HepG2 (cell line): ENCODE measurements at regions not wholly inside any gene's neighbourhood (a gene's known extent, or its start where the extent isn't known, plus 50 kb on each side); places are given as distances from the start of the nearest gene placed in this dataset.

Experiments used
- ATAC-seq: fragments of 200-7000 bp; cut with Tn5 transposase; 3 replicates; pipeline ENCODE4 v1.9.1; 2020; ENCODE audit warnings: mild to moderate bottlenecking, moderate library complexity
- BruUV-seq: library from RNA; stranded (reverse); fragments of 400-500 nt; replicated peaks from 2 replicates; lab custom pipeline; 2021; lab: Mats Ljungman, UMichigan
- CTCF ChIA-PET: fragments of 300-600 bp; formaldehyde crosslinking; extraction: SDS; loops from one replicate; lab custom pipeline; 2021; ENCODE audit warnings: low total read pairs, inconsistent platforms, low intra/inter-chr PET ratio; lab: Yijun Ruan, JAX
- POLR2A ChIA-PET: fragments of 350-600 bp; sonication (Branson Sonifier 250); formaldehyde crosslinking; loops from one replicate; lab custom pipeline; 2020; ENCODE audit warnings: antibody characterized with exemption, inconsistent platforms; lab: Yijun Ruan, JAX
- DNase-seq: peaks from one replicate; pipeline ENCODE4 v3.0.0-alpha.2; 2015; ENCODE audit warnings: low spot score
- FAIRE-seq: peaks from 3 replicates; lab custom pipeline; 2011; peaks lifted over from hg19 to GRCh38; lab: Jason Lieb, UNC
- H2AFZ ChIP-seq: one replicate; pipeline ENCODE4 v1.6.1; 2011; ENCODE audit warnings: low read length, inconsistent platforms
- H3K27ac ChIP-seq: fragments of 300-600 bp; 3 replicates; pipeline ENCODE4 v1.8.0; 2011; ENCODE audit warnings: mixed run types, mild to moderate bottlenecking, mixed read lengths, low read length, inconsistent platforms; ENCODE audit not compliant: insufficient read depth; ENCODE audit errors: extremely low read length
- H3K27me3 ChIP-seq, 2 experiments: fragments of 200-600 bp in 1 of 2; 2 replicates in 1 of 2; 3 replicates in 1 of 2; pipeline versions ENCODE4 v1.6.0 to v1.8.0; 2011; ENCODE audit warnings: low read length in 2 of 2, mild to moderate bottlenecking in 2 of 2, moderate library complexity in 2 of 2, inconsistent platforms in 1 of 2; ENCODE audit not compliant: insufficient read depth in 2 of 2, control insufficient read depth in 1 of 2
- H3K36me3 ChIP-seq, 2 experiments: fragments of 200-600 bp in 1 of 2; replicated peaks in 1 of 2; 2 replicates in 1 of 2; 3 replicates in 1 of 2; pipeline versions ENCODE4 v1.5.1 to v1.8.0; 2011; ENCODE audit warnings: low read length in 2 of 2, inconsistent platforms in 1 of 2; ENCODE audit not compliant: insufficient read depth in 2 of 2, control insufficient read depth in 1 of 2
- H3K4me1 ChIP-seq: 2 replicates; pipeline ENCODE4 v1.5.1; 2012; ENCODE audit warnings: low read length, inconsistent platforms; ENCODE audit not compliant: insufficient read depth
- H3K4me2 ChIP-seq: 2 replicates; pipeline ENCODE4 v1.6.0; 2011; ENCODE audit warnings: low read depth, low read length, inconsistent platforms
- H3K4me3 ChIP-seq, 3 experiments: fragments of 200-600 bp in 1 of 3; sonication (generic), shearing (Covaris generic) in 1 of 3; replicated peaks in 1 of 3; 2 replicates each; pipeline ENCODE4 v1.5.1; 2011 to 2016; ENCODE audit warnings: low read length in 3 of 3, inconsistent platforms in 2 of 3, low read depth in 2 of 3, mild to moderate bottlenecking in 2 of 3, control low read depth in 1 of 3, mixed read lengths in 1 of 3; ENCODE audit not compliant: insufficient read depth in 1 of 3
- H3K79me2 ChIP-seq: one replicate; pipeline ENCODE4 v1.6.1; 2011; ENCODE audit warnings: low read length, inconsistent platforms; ENCODE audit not compliant: insufficient read depth
- H3K9ac ChIP-seq: 2 replicates; pipeline ENCODE4 v1.6.0; 2011; ENCODE audit warnings: mild to moderate bottlenecking, low read depth, low read length, inconsistent platforms; ENCODE audit not compliant: insufficient read depth
- H3K9me3 ChIP-seq: 2 replicates; pipeline ENCODE4 v1.5.1; 2012; ENCODE audit warnings: mild to moderate bottlenecking, low read length
- H4K20me1 ChIP-seq: 2 replicates; pipeline ENCODE4 v1.6.0; 2011; ENCODE audit warnings: inconsistent platforms, mild to moderate bottlenecking, low read length, moderate library complexity; ENCODE audit not compliant: insufficient read depth
- AGO2 ChIP-seq: fragments of 200-400 bp; formaldehyde crosslinking; optimal IDR thresholded peaks from 2 replicates; pipeline ENCODE3; 2017; ENCODE audit warnings: mild to moderate bottlenecking, low read depth, low read length, moderate library complexity
- BRCA1 ChIP-seq: sonication (generic); formaldehyde crosslinking; IDR thresholded peaks from 2 replicates; pipeline ENCODE4 v1.4.0; 2020; ENCODE audit warnings: missing genetic modification reagents
- CENPBD1 ChIP-seq: sonication (generic); formaldehyde crosslinking; IDR thresholded peaks from 2 replicates; pipeline ENCODE4 v1.8.0; 2022; ENCODE audit warnings: missing genetic modification reagents, low read depth, mild to moderate bottlenecking, borderline replicate concordance
- DBP ChIP-seq: sonication (generic); formaldehyde crosslinking; IDR thresholded peaks from 2 replicates; pipeline ENCODE4 v1.4.0; 2020; ENCODE audit warnings: missing genetic modification reagents; ENCODE audit errors: not compliant biosample characterization
- HIVEP1 ChIP-seq: sonication (generic); formaldehyde crosslinking; IDR thresholded peaks from 2 replicates; pipeline ENCODE4 v1.4.0; 2020; ENCODE audit warnings: mild to moderate bottlenecking, missing genetic modification reagents
- MAFK ChIP-seq, 2 experiments: IDR thresholded peaks in 1 of 2; conservative IDR thresholded peaks in 1 of 2; 2 replicates each; pipeline ENCODE4 v1.6.1; 2011; ENCODE audit warnings: improper control_type of control experiment in 2 of 2, low read length in 2 of 2
- MEIS1 ChIP-seq: sonication (generic); formaldehyde crosslinking; IDR thresholded peaks from 2 replicates; pipeline ENCODE4 v1.9.0; 2021; ENCODE audit warnings: mild to moderate bottlenecking, missing genetic modification reagents, moderate library complexity, borderline replicate concordance
- MXD3 ChIP-seq: IDR thresholded peaks from 2 replicates; pipeline ENCODE4 v1.6.1; 2016; ENCODE audit warnings: mild to moderate bottlenecking, missing biosample characterization, missing genetic modification reagents
- NONO ChIP-seq, 2 experiments: fragments of 450-650 bp in 1 of 2; sonication (generic) in 1 of 2; formaldehyde crosslinking in 1 of 2; IDR thresholded peaks in 1 of 2; conservative IDR thresholded peaks in 1 of 2; 2 replicates each; pipeline versions ENCODE4 v1.6.1 to v1.8.0; 2017 to 2022; ENCODE audit warnings: mild to moderate bottlenecking in 1 of 2, missing genetic modification reagents in 1 of 2, moderate library complexity in 1 of 2
- SAP130 ChIP-seq: IDR thresholded peaks from 2 replicates; pipeline ENCODE4 v1.6.1; 2016; ENCODE audit warnings: low read depth
- ZBTB26 ChIP-seq: IDR thresholded peaks from 2 replicates; pipeline ENCODE4 v1.6.1; 2016; ENCODE audit warnings: missing compliant biosample characterization, missing genetic modification reagents, borderline replicate concordance
- ZBTB7A ChIP-seq: sonication (generic); formaldehyde crosslinking; IDR thresholded peaks from 2 replicates; pipeline ENCODE4 v1.8.0; 2022; ENCODE audit warnings: mild to moderate bottlenecking, missing genetic modification reagents
- ZKSCAN8 ChIP-seq: IDR thresholded peaks from 2 replicates; pipeline ENCODE4 v1.6.1; 2016; ENCODE audit warnings: borderline replicate concordance, missing genetic modification reagents, missing compliant biosample characterization
- ZNF281 ChIP-seq: sonication (generic); formaldehyde crosslinking; IDR thresholded peaks from 2 replicates; pipeline ENCODE4 v1.4.0; 2020; ENCODE audit warnings: missing genetic modification reagents, borderline replicate concordance
- ZNF367 ChIP-seq: sonication (generic); formaldehyde crosslinking; IDR thresholded peaks from 2 replicates; pipeline ENCODE4 v1.4.0; 2020; ENCODE audit warnings: missing genetic modification reagents, borderline replicate concordance
- ZNF660 ChIP-seq: sonication (generic); formaldehyde crosslinking; IDR thresholded peaks from 2 replicates; pipeline ENCODE4 v1.5.1; 2020; ENCODE audit warnings: mild to moderate bottlenecking, low read depth, missing genetic modification reagents, borderline replicate concordance
- in situ Hi-C: cut with HindIII; loops from 2 replicates; pipeline ENCODE4 v1.10.0; 2017; ENCODE audit warnings: low pct_unique_long_range_greater_than_20kb; ENCODE audit not compliant: extremely low pct_ligation_motif_present
- intact Hi-C: fragments of 100-400 bp; cut with micrococcal nuclease; formaldehyde crosslinking; loops from one replicate; pipeline ENCODE4 v1.10.0; 2022; ENCODE audit not compliant: unreplicated experiment

GRCh38 chr7:67445728-67446127 is 449.1 kb downstream of the TYW1 start (continued):
- TF ChIP-seq NONO (IDR thresholded peaks at IDR 0.05) (no peak), NONO (CRISPR knock-in tag; conservative IDR thresholded peaks at IDR 0.05) (no peak), BRCA1 (CRISPR knock-in tag) (no peak), SAP130 (CRISPR knock-in tag) (no peak)
- TF ChIP-seq, all 625 proteins: peak for 0

- no peaks in the 10 kb centered on the region for H3K9me3 ChIP-seq
- DNase-seq = no peak
- no peak overlapping the region for H3K4me3 ChIP-seq
- no peak overlapping the region for H2AFZ ChIP-seq
- no peaks in the 10 kb centered on the region for H3K4me1 ChIP-seq
- no peaks in the 10 kb centered on the region for H3K36me3 ChIP-seq
- CTCF ChIA-PET = no interaction called here
- FAIRE-seq = no peak
- POLR2A ChIA-PET = no interaction called here
- ATAC-seq = no peak
- no peak overlapping the region for H3K27ac ChIP-seq
- no peaks in the 10 kb centered on the region for H3K27me3 ChIP-seq
- H4K20me1 ChIP-seq = no peaks in the 10 kb centered on the region
- no TSS peak for BruUV-seq
- H3K9ac ChIP-seq = no peak overlapping the region
- in situ Hi-C loops (no loop called here), intact Hi-C loops (no loop called here)
- no peaks in the 10 kb centered on the region for H3K79me2 ChIP-seq
- no peak overlapping the region for H3K4me2 ChIP-seq
- TF ChIP-seq CENPBD1 (CRISPR knock-in tag) (no peak), ZKSCAN8 (CRISPR knock-in tag) (no peak), AGO2 (no peak), HIVEP1 (CRISPR knock-in tag) (no peak), ZNF660 (no peak), DBP (CRISPR knock-in tag) (no peak), ZBTB26 (CRISPR knock-in tag) (no peak), MXD3 (no peak), ZNF367 (no peak), MEIS1 (CRISPR knock-in tag) (no peak), MAFK (conservative IDR thresholded peaks at IDR 0.05 in 1 of 2, IDR thresholded peaks at IDR 0.05 in 1 of 2; ENCODE audit: low read length in 2 of 2) (no peak), ZBTB7A (CRISPR knock-in tag) (no peak), ZNF281 (CRISPR knock-in tag) (no peak)
Observed at GRCh38 chr7:67447297-67447696, 450.7 kb downstream of the TYW1 start.
